AG09319 (cell line): ENCODE measurements at regions not wholly inside any gene's neighbourhood (a gene's known extent, or its start where the extent isn't known, plus 50 kb on each side); places are given as distances from the start of the nearest gene placed in this dataset.

ENCODE experiments used
- DNase-seq: peaks from one replicate; pipeline ENCODE4 v3.0.0-alpha.2; 2010; ENCODE audit warnings: low read depth; ENCODE audit errors: extremely low read depth
- CTCF ChIP-seq: IDR thresholded peaks from 2 replicates; pipeline ENCODE4 v1.5.1; 2011; ENCODE audit warnings: low read depth, mild to moderate bottlenecking, inconsistent platforms, low read length, moderate library complexity

- no peak for DNase-seq
- no peak for TF ChIP-seq CTCF
These were observed 425.1 kb upstream of the NPVF start for GRCh38 chr7:25653384-25653783.

GRCh38 chr7:25656071-25656470, 427.8 kb upstream of the NPVF start:
- TF ChIP-seq CTCF = no peak

GRCh38 chr7:25656581-25657026, 428.3 kb upstream of the NPVF start:
- peak; percentile 96 for DNase-seq
- TF ChIP-seq CTCF = no peak

More at GRCh38 chr7:25656071-25656470, 427.8 kb upstream of the NPVF start:
- no peak for DNase-seq

- DNase-seq = no peak
- TF ChIP-seq CTCF = no peak
These were observed 430.1 kb upstream of the NPVF start for GRCh38 chr7:25658375-25658774.

- TF ChIP-seq CTCF = no peak
- no peak for DNase-seq
These were observed 431.6 kb upstream of the NPVF start for GRCh38 chr7:25659841-25660240.

GRCh38 chr7:25662841-25663800, 434.8 kb upstream of the NPVF start:
- no peak for DNase-seq
- TF ChIP-seq CTCF = no peak

GRCh38 chr7:25663877-25664276, 435.6 kb upstream of the NPVF start:
- no peak for DNase-seq
- no peak for TF ChIP-seq CTCF
